GM13976 (cell line): ENCODE measurements at regions not wholly inside any gene's neighbourhood (a gene's known extent, or its start where the extent isn't known, plus 50 kb on each side); places are given as distances from the start of the nearest gene placed in this dataset.

Source experiments
- DNase-seq: peaks from one replicate; pipeline ENCODE4 v3.0.0; 2012; ENCODE audit warnings: low spot score
- CTCF ChIP-seq: IDR thresholded peaks from 2 replicates; pipeline ENCODE4 v1.5.1; 2012; ENCODE audit warnings: borderline replicate concordance, mild to moderate bottlenecking; ENCODE audit not compliant: insufficient read depth; ENCODE audit errors: extremely low read depth, missing control alignments, control extremely low read depth
- in situ Hi-C: fragments of 300-500 bp; cut with MboI; formaldehyde crosslinking; loops from one replicate; pipeline ENCODE4 v1.12.0; 2022; ENCODE audit warnings: low sequenced_read_pairs, mixed read lengths, inconsistent platforms; ENCODE audit not compliant: unreplicated experiment

GRCh38 chr15:37767841-37768455 lies 166.5 kb upstream of the TMCO5A start:
- no peak for TF ChIP-seq CTCF
- in situ Hi-C loops = no loop called here

GRCh38 chr15:37771465-37771864 lies 163.0 kb upstream of the TMCO5A start:
- in situ Hi-C loops = no loop called here
- DNase-seq = no peak
- no peak for TF ChIP-seq CTCF

More at GRCh38 chr15:37767841-37768455, 166.5 kb upstream of the TMCO5A start:
- no peak for DNase-seq

- DNase-seq = no peak
- in situ Hi-C loops = no loop called here
Observed at GRCh38 chr15:37773111-37773860, 161.2 kb upstream of the TMCO5A start.

GRCh38 chr15:37774961-37775360 lies 159.5 kb upstream of the TMCO5A start:
- TF ChIP-seq CTCF = no peak
- in situ Hi-C loops = no loop called here
- DNase-seq = no peak

More at GRCh38 chr15:37773111-37773860, 161.2 kb upstream of the TMCO5A start:
- TF ChIP-seq CTCF = no peak

GRCh38 chr15:37777006-37777405 lies 157.4 kb upstream of the TMCO5A start:
- in situ Hi-C loops = no loop called here
- no peak for DNase-seq
- TF ChIP-seq CTCF = no peak

- in situ Hi-C loops = no loop called here
- TF ChIP-seq CTCF = no peak
- DNase-seq = no peak
Observed at GRCh38 chr15:37783290-37783689, 151.2 kb upstream of the TMCO5A start.

- in situ Hi-C loops = no loop called here
- DNase-seq = no peak
- no peak for TF ChIP-seq CTCF
Observed at GRCh38 chr15:37788330-37788729, 146.1 kb upstream of the TMCO5A start.
